ENCODE measurements at regions not wholly inside any gene's neighbourhood (a gene's known extent, or its start where the extent isn't known, plus 50 kb on each side); places are given as distances from the start of the nearest gene placed in this dataset.

DNA sequence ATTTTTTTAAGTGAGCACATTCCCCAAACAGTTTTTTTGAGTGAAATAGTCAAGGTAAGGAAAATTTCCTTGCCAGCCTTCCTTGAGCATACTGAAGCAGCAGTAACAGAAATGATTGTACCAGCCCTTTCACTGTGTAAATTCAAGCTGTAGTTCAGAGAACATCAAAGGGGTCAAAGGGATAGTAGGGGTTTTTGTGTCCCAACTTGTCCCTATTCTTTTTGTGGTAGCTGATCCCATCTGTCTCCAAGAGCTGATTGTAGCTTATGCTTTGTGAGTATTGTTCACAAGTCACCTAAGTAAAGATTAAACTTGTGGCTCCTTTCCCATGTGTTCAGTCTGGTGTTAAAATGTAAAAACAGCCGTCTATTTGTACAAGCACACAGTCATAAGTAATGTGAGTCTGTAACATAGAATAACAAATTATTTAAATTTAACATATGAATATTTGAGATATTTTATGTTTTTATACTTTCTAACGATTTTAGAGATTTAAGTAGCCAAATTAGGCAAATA lies 185.0 kb downstream of the CENPW start:
- H4K20me1 ChIP-seq (ENCODE audit: control insufficient read depth, extremely low read depth, insufficient read depth, low read length): no peaks in the 10 kb centered on the region
- TF ChIP-seq, protein P1, sequence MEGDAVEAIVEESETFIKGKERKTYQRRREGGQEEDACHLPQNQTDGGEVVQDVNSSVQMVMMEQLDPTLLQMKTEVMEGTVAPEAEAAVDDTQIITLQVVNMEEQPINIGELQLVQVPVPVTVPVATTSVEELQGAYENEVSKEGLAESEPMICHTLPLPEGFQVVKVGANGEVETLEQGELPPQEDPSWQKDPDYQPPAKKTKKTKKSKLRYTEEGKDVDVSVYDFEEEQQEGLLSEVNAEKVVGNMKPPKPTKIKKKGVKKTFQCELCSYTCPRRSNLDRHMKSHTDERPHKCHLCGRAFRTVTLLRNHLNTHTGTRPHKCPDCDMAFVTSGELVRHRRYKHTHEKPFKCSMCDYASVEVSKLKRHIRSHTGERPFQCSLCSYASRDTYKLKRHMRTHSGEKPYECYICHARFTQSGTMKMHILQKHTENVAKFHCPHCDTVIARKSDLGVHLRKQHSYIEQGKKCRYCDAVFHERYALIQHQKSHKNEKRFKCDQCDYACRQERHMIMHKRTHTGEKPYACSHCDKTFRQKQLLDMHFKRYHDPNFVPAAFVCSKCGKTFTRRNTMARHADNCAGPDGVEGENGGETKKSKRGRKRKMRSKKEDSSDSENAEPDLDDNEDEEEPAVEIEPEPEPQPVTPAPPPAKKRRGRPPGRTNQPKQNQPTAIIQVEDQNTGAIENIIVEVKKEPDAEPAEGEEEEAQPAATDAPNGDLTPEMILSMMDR (conservative IDR thresholded peaks at IDR 0.05 in 1 of 2, IDR thresholded peaks at IDR 0.05 in 1 of 2; ENCODE audit: low read depth in 1 of 2, low read length in 2 of 2): no peak
- TF ChIP-seq EZH2 (IDR thresholded peaks at IDR 0.05; ENCODE audit: low read length, missing control alignments): no peak
- no peak overlapping the region for H3K27ac ChIP-seq (ENCODE audit: insufficient read depth, low read length)
- H3K4me2 ChIP-seq (ENCODE audit: extremely low read depth, insufficient read depth, low read length): no peak overlapping the region
- DNase-seq (ENCODE audit: low read depth in 2 of 2): no peak
- no peak overlapping the region for H2AFZ ChIP-seq (ENCODE audit: low read length)
- no peaks in the 10 kb centered on the region for H3K4me1 ChIP-seq (ENCODE audit: control insufficient read depth, extremely low read depth, insufficient read depth, low read length)
- H3K9ac ChIP-seq (ENCODE audit: insufficient read depth, low read length): no peak overlapping the region
- no peaks in the 10 kb centered on the region for H3K9me3 ChIP-seq (ENCODE audit: control insufficient read depth, insufficient read depth, low read depth, low read length)
- no peaks in the 10 kb centered on the region for H3K27me3 ChIP-seq (ENCODE audit: control insufficient read depth, insufficient read depth, low read length)
- no peaks in the 10 kb centered on the region for H3K79me2 ChIP-seq (ENCODE audit: control insufficient read depth, insufficient read depth, low read length)
- H3K36me3 ChIP-seq (ENCODE audit: control insufficient read depth, insufficient read depth, low read length): no peaks in the 10 kb centered on the region
- H3K4me3 ChIP-seq (replicated peaks in 1 of 4; ENCODE audit: control extremely low read depth in 1 of 4, insufficient read depth in 1 of 4, low read depth in 3 of 4, low read length in 4 of 4): no peak overlapping the region

DNA sequence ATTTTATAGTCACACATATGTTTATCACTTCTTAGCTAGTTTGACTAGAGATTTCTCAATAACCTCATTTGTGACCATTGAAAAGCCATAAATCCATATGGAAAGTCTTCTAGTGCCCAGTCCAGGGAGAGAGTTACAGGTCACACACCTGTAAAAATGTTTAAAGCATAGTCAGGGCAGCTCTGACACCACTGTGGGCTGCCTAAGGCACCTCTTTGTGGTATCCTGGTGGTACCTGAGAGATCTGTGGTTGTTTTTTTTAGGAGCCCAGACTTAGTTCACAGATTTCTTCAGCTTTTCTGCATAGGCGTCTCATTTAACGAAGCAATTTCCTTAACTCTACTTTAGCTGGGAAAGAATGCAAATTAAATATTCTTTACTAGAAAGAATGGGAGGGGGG lies 186.6 kb downstream of the CENPW start:
- no peaks in the 10 kb centered on the region for H4K20me1 ChIP-seq (ENCODE audit: control insufficient read depth, extremely low read depth, insufficient read depth, low read length)
- no peak overlapping the region for H2AFZ ChIP-seq (ENCODE audit: low read length)
- no peak overlapping the region for H3K27ac ChIP-seq (ENCODE audit: insufficient read depth, low read length)
- no peak for TF ChIP-seq EZH2 (IDR thresholded peaks at IDR 0.05; ENCODE audit: low read length, missing control alignments)
- no peaks in the 10 kb centered on the region for H3K27me3 ChIP-seq (ENCODE audit: control insufficient read depth, insufficient read depth, low read length)
- H3K9ac ChIP-seq (ENCODE audit: insufficient read depth, low read length): no peak overlapping the region
- no peaks in the 10 kb centered on the region for H3K36me3 ChIP-seq (ENCODE audit: control insufficient read depth, insufficient read depth, low read length)
- no peak overlapping the region for H3K4me3 ChIP-seq (replicated peaks in 1 of 4; ENCODE audit: control extremely low read depth in 1 of 4, insufficient read depth in 1 of 4, low read depth in 3 of 4, low read length in 4 of 4)
- no peak overlapping the region for H3K4me2 ChIP-seq (ENCODE audit: extremely low read depth, insufficient read depth, low read length)
- H3K9me3 ChIP-seq (ENCODE audit: control insufficient read depth, insufficient read depth, low read depth, low read length): no peaks in the 10 kb centered on the region
- no peaks in the 10 kb centered on the region for H3K79me2 ChIP-seq (ENCODE audit: control insufficient read depth, insufficient read depth, low read length)
- no peaks in the 10 kb centered on the region for H3K4me1 ChIP-seq (ENCODE audit: control insufficient read depth, extremely low read depth, insufficient read depth, low read length)
- DNase-seq (ENCODE audit: low read depth in 2 of 2): no peak

DNA sequence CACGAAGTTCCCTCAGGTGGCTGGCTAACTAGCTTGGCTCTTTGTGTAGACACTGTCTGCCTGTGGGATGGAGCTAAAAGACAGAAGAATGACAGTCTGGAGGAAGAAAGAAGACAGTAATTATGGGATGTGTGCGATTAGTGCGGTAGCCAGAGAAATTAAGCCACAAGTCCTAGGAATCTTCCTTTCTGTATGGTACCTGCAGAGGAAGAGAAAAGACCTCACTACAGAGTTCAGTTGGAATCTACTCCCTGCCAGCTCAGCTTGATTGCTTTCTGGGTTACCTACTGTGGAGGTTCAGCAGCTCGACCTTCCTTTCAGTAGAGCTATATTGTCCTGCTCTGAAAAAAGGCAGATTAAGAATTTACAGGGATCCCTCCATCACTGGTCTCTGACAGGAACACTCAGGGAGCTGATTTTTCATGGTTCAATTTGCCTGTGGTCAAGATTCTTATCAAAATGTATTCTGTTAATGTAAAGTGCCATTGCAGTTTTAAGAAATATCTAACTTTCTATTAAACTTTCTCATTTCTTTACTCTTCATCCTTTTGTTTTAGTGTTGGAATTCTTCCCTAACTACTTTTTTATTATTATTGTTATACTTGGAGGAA lies 187.2 kb downstream of the CENPW start:
- Histone ChIP-seq H3K27me3 (ENCODE audit: control insufficient read depth, insufficient read depth, low read length) (no peaks in the 10 kb centered on the region), H3K79me2 (ENCODE audit: control insufficient read depth, insufficient read depth, low read length) (no peaks in the 10 kb centered on the region), H3K36me3 (ENCODE audit: control insufficient read depth, insufficient read depth, low read length) (no peaks in the 10 kb centered on the region), H3K4me2 (ENCODE audit: extremely low read depth, insufficient read depth, low read length) (no peak overlapping the region), H3K9me3 (ENCODE audit: control insufficient read depth, insufficient read depth, low read depth, low read length) (no peaks in the 10 kb centered on the region), H3K4me1 (ENCODE audit: control insufficient read depth, extremely low read depth, insufficient read depth, low read length) (no peaks in the 10 kb centered on the region), H3K9ac (ENCODE audit: insufficient read depth, low read length) (no peak overlapping the region), H3K4me3 (replicated peaks in 1 of 4; ENCODE audit: control extremely low read depth in 1 of 4, insufficient read depth in 1 of 4, low read depth in 3 of 4, low read length in 4 of 4) (no peak overlapping the region), H4K20me1 (ENCODE audit: control insufficient read depth, extremely low read depth, insufficient read depth, low read length) (no peaks in the 10 kb centered on the region), H2AFZ (ENCODE audit: low read length) (no peak overlapping the region), H3K27ac (ENCODE audit: insufficient read depth, low read length) (no peak overlapping the region)
- TF ChIP-seq, protein P1 (conservative IDR thresholded peaks at IDR 0.05 in 1 of 2, IDR thresholded peaks at IDR 0.05 in 1 of 2; ENCODE audit: low read depth in 1 of 2, low read length in 2 of 2): no peak
- no peak for TF ChIP-seq EZH2 (IDR thresholded peaks at IDR 0.05; ENCODE audit: low read length, missing control alignments)
- no peak for DNase-seq (ENCODE audit: low read depth in 2 of 2)
